Cardiac fibroblast (primary cell): ENCODE measurements at regions not wholly inside any gene's neighbourhood (a gene's known extent, or its start where the extent isn't known, plus 50 kb on each side); places are given as distances from the start of the nearest gene placed in this dataset.

Source experiments
- DNase-seq, 2 donors: peaks; one replicate each; pipeline versions ENCODE4 v3.0.0 to v3.0.0-alpha.2; 2010; ENCODE audit warnings: low read depth in 2 of 2
- H3K4me3 ChIP-seq, 2 donors: replicated peaks in 1 of 2; 1 replicate in 1 of 2; 2 replicates in 1 of 2; pipeline ENCODE4 v1.5.1; 2011; ENCODE audit warnings: low read depth in 2 of 2, low read length in 2 of 2, mild to moderate bottlenecking in 2 of 2, moderate library complexity in 1 of 2
- CTCF ChIP-seq: IDR thresholded peaks from one replicate; pipeline ENCODE4 v1.5.1; 2011; ENCODE audit warnings: low read depth, mild to moderate bottlenecking, low read length, inconsistent platforms

GRCh38 chr1:38559446-38560165 lies 300.0 kb downstream of the RRAGC start:
- no peak overlapping the region for H3K4me3 ChIP-seq
- TF ChIP-seq CTCF: no peak
- DNase-seq: no peak

GRCh38 chr1:38558500-38559445 lies 300.8 kb downstream of the RRAGC start:
- TF ChIP-seq CTCF: no peak
- DNase-seq: no peak
- no peak overlapping the region for H3K4me3 ChIP-seq

GRCh38 chr1:38558055-38558454 lies 301.5 kb downstream of the RRAGC start:
- no peak for DNase-seq

GRCh38 chr1:38555594-38555993 lies 304.0 kb downstream of the RRAGC start:
- DNase-seq: no peak
- no peak overlapping the region for H3K4me3 ChIP-seq
- TF ChIP-seq CTCF: no peak

More at GRCh38 chr1:38558055-38558454, 301.5 kb downstream of the RRAGC start:
- TF ChIP-seq CTCF: no peak
- no peak overlapping the region for H3K4me3 ChIP-seq

- H3K4me3 ChIP-seq: no peak overlapping the region
- DNase-seq: no peak
- no peak for TF ChIP-seq CTCF
Measured at GRCh38 chr1:38555130-38555529, 304.4 kb downstream of the RRAGC start.

- no peak overlapping the region for H3K4me3 ChIP-seq
- no peak for DNase-seq
- no peak for TF ChIP-seq CTCF
Measured at GRCh38 chr1:38551318-38552307, 308.0 kb downstream of the RRAGC start.
